HG02943 (cell line): ENCODE measurements at regions not wholly inside any gene's neighbourhood (a gene's known extent, or its start where the extent isn't known, plus 50 kb on each side); places are given as distances from the start of the nearest gene placed in this dataset.
"Not testable (repeated sequence)": the region's sequence is repeated elsewhere in the genome, so short reads cannot be mapped to it uniquely, and the experiment has no call there.

Experiments used
- ATAC-seq: cut with Tn5 transposase; IDR thresholded peaks from one replicate; pipeline ENCODE4 v1.9.1; 2021; ENCODE audit warnings: mild to moderate bottlenecking, low read depth, moderate library complexity; ENCODE audit not compliant: unreplicated experiment

GRCh38 chr2:131822237-131822721 is 294.6 kb downstream of the CCDC74A start:
- ATAC-seq = not testable (repeated sequence)

GRCh38 chr2:131823058-131823457 is 295.4 kb downstream of the CCDC74A start:
- ATAC-seq = not testable (repeated sequence)

GRCh38 chr2:131824986-131825385 is 297.3 kb downstream of the CCDC74A start:
- not testable (repeated sequence) for ATAC-seq

GRCh38 chr2:131827481-131828163 is 299.9 kb downstream of the CCDC74A start:
- no peak for ATAC-seq

- ATAC-seq = no peak
Observed at GRCh38 chr2:131828164-131828561, 300.5 kb downstream of the CCDC74A start.

GRCh38 chr2:131828633-131829455 is 301.2 kb downstream of the CCDC74A start:
- not testable (repeated sequence) for ATAC-seq

GRCh38 chr2:131829456-131830241 is 302.0 kb downstream of the CCDC74A start:
- not testable (repeated sequence) for ATAC-seq

- not testable (repeated sequence) for ATAC-seq
Observed at GRCh38 chr2:131830242-131830945, 302.7 kb downstream of the CCDC74A start.

- ATAC-seq = not testable (repeated sequence)
Observed at GRCh38 chr2:131830946-131831310, 303.2 kb downstream of the CCDC74A start.

- ATAC-seq = not testable (repeated sequence)
Observed at GRCh38 chr2:131831450-131832208, 303.9 kb downstream of the CCDC74A start.

GRCh38 chr2:131832209-131832780 is 304.6 kb downstream of the CCDC74A start:
- not testable (repeated sequence) for ATAC-seq

GRCh38 chr2:131832917-131833316 is 305.2 kb downstream of the CCDC74A start:
- ATAC-seq = not testable (repeated sequence)

GRCh38 chr2:131833367-131834202 is 305.9 kb downstream of the CCDC74A start:
- ATAC-seq = not testable (repeated sequence)

GRCh38 chr2:131834203-131835020 is 306.7 kb downstream of the CCDC74A start:
- ATAC-seq = not testable (repeated sequence)

GRCh38 chr2:131835022-131835421 is 307.3 kb downstream of the CCDC74A start:
- ATAC-seq = not testable (repeated sequence)

GRCh38 chr2:131835621-131836091 is 308.0 kb downstream of the CCDC74A start:
- no peak for ATAC-seq

- ATAC-seq = not testable (repeated sequence)
Observed at GRCh38 chr2:131836116-131836515, 308.4 kb downstream of the CCDC74A start.
